Neural cell (in vitro differentiated cells): ENCODE measurements at regions not wholly inside any gene's neighbourhood (a gene's known extent, or its start where the extent isn't known, plus 50 kb on each side); places are given as distances from the start of the nearest gene placed in this dataset.

Experiments
- H2AFZ ChIP-seq: fragments of 200-600, 300-800 bp; sonication (generic), shearing (Covaris generic); 2 replicates; pipeline ENCODE4 v1.6.0; 2014; ENCODE audit warnings: low read depth, mild to moderate bottlenecking, antibody characterized with exemption, low read length, moderate library complexity
- H3F3A ChIP-seq: fragments of 200-600 bp; shearing (Covaris generic); 2 replicates; pipeline ENCODE4 v1.6.1; 2016; ENCODE audit warnings: mild to moderate bottlenecking, moderate library complexity, mixed read lengths, antibody characterized with exemption, low read length; ENCODE audit not compliant: insufficient read depth, poor library complexity, severe bottlenecking
- H3K27ac ChIP-seq: fragments of 200-600, 300-800 bp; sonication (generic), shearing (Covaris generic); 2 replicates; pipeline ENCODE4 v1.5.1; 2014; ENCODE audit warnings: mild to moderate bottlenecking, low read length, moderate library complexity
- H3K27me3 ChIP-seq: fragments of 300-800, 200-600 bp; sonication (generic), shearing (Covaris generic); 2 replicates; pipeline ENCODE4 v1.6.0; 2014; ENCODE audit warnings: mild to moderate bottlenecking, low read depth, low read length, moderate library complexity; ENCODE audit not compliant: insufficient read depth
- H3K36me3 ChIP-seq: fragments of 300-800, 200-600 bp; sonication (generic), shearing (Covaris generic); 2 replicates; pipeline ENCODE4 v1.5.1; 2014; ENCODE audit warnings: mild to moderate bottlenecking, antibody characterized with exemption, low read length, moderate library complexity; ENCODE audit not compliant: insufficient read depth
- H3K4me2 ChIP-seq: fragments of 300-800, 200-600 bp; sonication (generic), shearing (Covaris generic); 2 replicates; pipeline ENCODE4 v1.6.0; 2014; ENCODE audit warnings: mild to moderate bottlenecking, low read length
- H3K4me3 ChIP-seq: fragments of 300-800, 200-600 bp; sonication (generic), shearing (Covaris generic); 2 replicates; pipeline ENCODE4 v1.5.1; 2014; ENCODE audit warnings: mild to moderate bottlenecking, low read length, moderate library complexity
- H3K79me2 ChIP-seq: fragments of 200-600 bp; shearing (Covaris generic); replicated peaks from 2 replicates; pipeline ENCODE4 v1.6.0; 2014; ENCODE audit warnings: mild to moderate bottlenecking, low read length, moderate library complexity; ENCODE audit not compliant: insufficient read depth
- H3K9ac ChIP-seq: fragments of 300-800, 200-600 bp; sonication (generic), shearing (Covaris generic); 2 replicates; pipeline ENCODE4 v1.6.1; 2016; ENCODE audit warnings: mild to moderate bottlenecking, low read length, mixed read lengths
- H3K9me2 ChIP-seq: fragments of 200-600 bp; shearing (Covaris generic); 2 replicates; pipeline ENCODE4 v1.6.1; 2016; ENCODE audit warnings: mild to moderate bottlenecking, low read length, mixed read lengths; ENCODE audit not compliant: insufficient read depth
- H3K9me3 ChIP-seq: fragments of 200-600, 300-800 bp; sonication (generic), shearing (Covaris generic); 2 replicates; pipeline ENCODE4 v1.6.1; 2016; ENCODE audit warnings: mild to moderate bottlenecking, mixed run types, low read length, moderate library complexity, mixed read lengths
- H4K20me1 ChIP-seq: fragments of 200-600 bp; shearing (Covaris generic); 2 replicates; pipeline ENCODE4 v1.6.1; 2016; ENCODE audit warnings: mild to moderate bottlenecking, mixed run types; ENCODE audit not compliant: insufficient read depth
- EP300 ChIP-seq: fragments of 450-650 bp; conservative IDR thresholded peaks from 2 replicates; pipeline ENCODE4 v1.6.1; 2014; ENCODE audit warnings: antibody characterized with exemption, mild to moderate bottlenecking, moderate library complexity; ENCODE audit not compliant: poor library complexity, severe bottlenecking
- EZH2 ChIP-seq: fragments of 200-600, 300-800 bp; shearing (Covaris generic), sonication (generic); IDR thresholded peaks from 2 replicates; pipeline ENCODE4 v1.6.1; 2014; ENCODE audit warnings: antibody characterized with exemption, low read length, borderline replicate concordance, mild to moderate bottlenecking; ENCODE audit not compliant: insufficient read depth, poor library complexity, severe bottlenecking
- MXI1 ChIP-seq: fragments of 450-650 bp; conservative IDR thresholded peaks from 2 replicates; pipeline ENCODE4 v1.6.1; 2014; ENCODE audit warnings: antibody characterized with exemption, mild to moderate bottlenecking; ENCODE audit not compliant: poor library complexity, severe bottlenecking
- POLR2AphosphoS5 ChIP-seq: IDR thresholded peaks from 2 replicates; pipeline ENCODE4 v1.6.1; 2012
- RAD21 ChIP-seq: fragments of 450-650 bp; conservative IDR thresholded peaks from 2 replicates; pipeline ENCODE4 v1.6.1; 2014; ENCODE audit warnings: antibody characterized with exemption, mild to moderate bottlenecking, moderate library complexity
- SMC3 ChIP-seq: fragments of 450-650 bp; conservative IDR thresholded peaks from 2 replicates; pipeline ENCODE4 v1.6.1; 2014; ENCODE audit warnings: antibody characterized with exemption, mild to moderate bottlenecking, moderate library complexity; ENCODE audit not compliant: poor library complexity
- TAF1 ChIP-seq: IDR thresholded peaks from 2 replicates; pipeline ENCODE4 v1.6.1; 2012; ENCODE audit warnings: low read depth
- TF ChIP-seq, protein P1 (sequence below): IDR thresholded peaks from 2 replicates; pipeline ENCODE4 v1.6.1; 2012; ENCODE audit warnings: borderline replicate concordance
- TF ChIP-seq, protein P2 (sequence below): fragments of 450-650 bp; IDR thresholded peaks from 2 replicates; pipeline ENCODE4 v1.5.1; 2014; ENCODE audit warnings: antibody characterized with exemption, mild to moderate bottlenecking, moderate library complexity; ENCODE audit not compliant: poor library complexity, severe bottlenecking

DNA sequence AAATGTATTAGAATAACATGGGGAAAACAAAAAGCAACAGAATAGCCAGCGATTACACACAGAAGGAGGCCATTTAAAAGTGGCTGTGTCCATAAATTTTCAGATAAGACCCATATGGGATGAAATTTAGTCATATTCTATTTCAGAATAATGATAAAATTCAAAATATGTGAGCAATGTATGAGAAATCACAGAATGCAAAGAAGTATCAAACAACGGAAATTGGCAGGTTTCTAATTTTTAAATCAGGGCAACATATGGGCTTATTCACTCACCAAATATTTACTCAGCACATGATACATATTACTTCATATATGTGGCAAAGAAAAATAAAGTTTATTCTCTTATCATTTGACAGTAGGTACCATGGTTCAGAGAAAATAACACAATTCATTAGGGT, 208.5 kb downstream of the GRB14 start:
- H2AFZ ChIP-seq, result no peak overlapping the region
- no peak for TF ChIP-seq EP300
- TF ChIP-seq, protein P1, sequence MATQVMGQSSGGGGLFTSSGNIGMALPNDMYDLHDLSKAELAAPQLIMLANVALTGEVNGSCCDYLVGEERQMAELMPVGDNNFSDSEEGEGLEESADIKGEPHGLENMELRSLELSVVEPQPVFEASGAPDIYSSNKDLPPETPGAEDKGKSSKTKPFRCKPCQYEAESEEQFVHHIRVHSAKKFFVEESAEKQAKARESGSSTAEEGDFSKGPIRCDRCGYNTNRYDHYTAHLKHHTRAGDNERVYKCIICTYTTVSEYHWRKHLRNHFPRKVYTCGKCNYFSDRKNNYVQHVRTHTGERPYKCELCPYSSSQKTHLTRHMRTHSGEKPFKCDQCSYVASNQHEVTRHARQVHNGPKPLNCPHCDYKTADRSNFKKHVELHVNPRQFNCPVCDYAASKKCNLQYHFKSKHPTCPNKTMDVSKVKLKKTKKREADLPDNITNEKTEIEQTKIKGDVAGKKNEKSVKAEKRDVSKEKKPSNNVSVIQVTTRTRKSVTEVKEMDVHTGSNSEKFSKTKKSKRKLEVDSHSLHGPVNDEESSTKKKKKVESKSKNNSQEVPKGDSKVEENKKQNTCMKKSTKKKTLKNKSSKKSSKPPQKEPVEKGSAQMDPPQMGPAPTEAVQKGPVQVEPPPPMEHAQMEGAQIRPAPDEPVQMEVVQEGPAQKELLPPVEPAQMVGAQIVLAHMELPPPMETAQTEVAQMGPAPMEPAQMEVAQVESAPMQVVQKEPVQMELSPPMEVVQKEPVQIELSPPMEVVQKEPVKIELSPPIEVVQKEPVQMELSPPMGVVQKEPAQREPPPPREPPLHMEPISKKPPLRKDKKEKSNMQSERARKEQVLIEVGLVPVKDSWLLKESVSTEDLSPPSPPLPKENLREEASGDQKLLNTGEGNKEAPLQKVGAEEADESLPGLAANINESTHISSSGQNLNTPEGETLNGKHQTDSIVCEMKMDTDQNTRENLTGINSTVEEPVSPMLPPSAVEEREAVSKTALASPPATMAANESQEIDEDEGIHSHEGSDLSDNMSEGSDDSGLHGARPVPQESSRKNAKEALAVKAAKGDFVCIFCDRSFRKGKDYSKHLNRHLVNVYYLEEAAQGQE, result no peak
- no peak for TF ChIP-seq TAF1
- TF ChIP-seq, protein P2, sequence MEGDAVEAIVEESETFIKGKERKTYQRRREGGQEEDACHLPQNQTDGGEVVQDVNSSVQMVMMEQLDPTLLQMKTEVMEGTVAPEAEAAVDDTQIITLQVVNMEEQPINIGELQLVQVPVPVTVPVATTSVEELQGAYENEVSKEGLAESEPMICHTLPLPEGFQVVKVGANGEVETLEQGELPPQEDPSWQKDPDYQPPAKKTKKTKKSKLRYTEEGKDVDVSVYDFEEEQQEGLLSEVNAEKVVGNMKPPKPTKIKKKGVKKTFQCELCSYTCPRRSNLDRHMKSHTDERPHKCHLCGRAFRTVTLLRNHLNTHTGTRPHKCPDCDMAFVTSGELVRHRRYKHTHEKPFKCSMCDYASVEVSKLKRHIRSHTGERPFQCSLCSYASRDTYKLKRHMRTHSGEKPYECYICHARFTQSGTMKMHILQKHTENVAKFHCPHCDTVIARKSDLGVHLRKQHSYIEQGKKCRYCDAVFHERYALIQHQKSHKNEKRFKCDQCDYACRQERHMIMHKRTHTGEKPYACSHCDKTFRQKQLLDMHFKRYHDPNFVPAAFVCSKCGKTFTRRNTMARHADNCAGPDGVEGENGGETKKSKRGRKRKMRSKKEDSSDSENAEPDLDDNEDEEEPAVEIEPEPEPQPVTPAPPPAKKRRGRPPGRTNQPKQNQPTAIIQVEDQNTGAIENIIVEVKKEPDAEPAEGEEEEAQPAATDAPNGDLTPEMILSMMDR, result no peak
- no peak for TF ChIP-seq POLR2AphosphoS5
- TF ChIP-seq EZH2, result no peak
- TF ChIP-seq MXI1, result no peak
- no peak for TF ChIP-seq SMC3
- no peak for TF ChIP-seq RAD21
- no peaks in the 10 kb centered on the region for H3K9me3 ChIP-seq
- H4K20me1 ChIP-seq, result no peaks in the 10 kb centered on the region
- no peak overlapping the region for H3K4me2 ChIP-seq
- H3K27ac ChIP-seq, result no peak overlapping the region
- H3F3A ChIP-seq, result no peaks in the 10 kb centered on the region
- H3K9ac ChIP-seq, result no peak overlapping the region
- no peak overlapping the region for H3K4me3 ChIP-seq
- H3K36me3 ChIP-seq, result no peaks in the 10 kb centered on the region
- no peaks in the 10 kb centered on the region for H3K27me3 ChIP-seq
- H3K79me2 ChIP-seq, result no peaks in the 10 kb centered on the region
- H3K9me2 ChIP-seq, result no peaks in the 10 kb centered on the region

DNA sequence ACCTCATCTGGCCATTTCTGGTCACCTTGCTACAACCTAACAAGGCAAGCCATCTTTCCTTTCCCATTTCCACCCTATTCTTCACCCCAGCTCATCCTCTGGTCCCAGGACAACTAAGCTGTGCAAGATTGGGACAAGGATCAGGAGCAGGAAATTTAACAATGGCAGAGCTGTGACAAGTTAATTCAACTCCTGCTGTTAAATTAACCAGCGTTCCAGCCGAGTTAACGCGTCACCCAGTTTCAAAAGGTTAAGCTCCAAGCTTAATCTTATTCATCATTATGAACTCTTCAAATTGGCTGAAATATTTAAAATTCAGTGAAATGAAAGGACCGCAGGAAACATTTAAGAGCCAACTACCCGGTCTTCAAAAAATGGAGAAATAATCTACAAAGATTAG, 231.9 kb downstream of the GRB14 start:
- no peaks in the 10 kb centered on the region for H3K9me2 ChIP-seq
- H2AFZ ChIP-seq, result no peak overlapping the region
- TF ChIP-seq POLR2AphosphoS5 (no peak), MXI1 (no peak), TAF1 (no peak)
- H4K20me1 ChIP-seq, result no peaks in the 10 kb centered on the region
- no peaks in the 10 kb centered on the region for H3K79me2 ChIP-seq
- no peaks in the 10 kb centered on the region for H3K36me3 ChIP-seq
- no peak overlapping the region for H3K4me2 ChIP-seq
- H3F3A ChIP-seq, result no peaks in the 10 kb centered on the region
- H3K27me3 ChIP-seq, result no peaks in the 10 kb centered on the region
- no peak overlapping the region for H3K9ac ChIP-seq
- no peaks in the 10 kb centered on the region for H3K9me3 ChIP-seq
- H3K4me3 ChIP-seq, result no peak overlapping the region
- no peak overlapping the region for H3K27ac ChIP-seq

DNA sequence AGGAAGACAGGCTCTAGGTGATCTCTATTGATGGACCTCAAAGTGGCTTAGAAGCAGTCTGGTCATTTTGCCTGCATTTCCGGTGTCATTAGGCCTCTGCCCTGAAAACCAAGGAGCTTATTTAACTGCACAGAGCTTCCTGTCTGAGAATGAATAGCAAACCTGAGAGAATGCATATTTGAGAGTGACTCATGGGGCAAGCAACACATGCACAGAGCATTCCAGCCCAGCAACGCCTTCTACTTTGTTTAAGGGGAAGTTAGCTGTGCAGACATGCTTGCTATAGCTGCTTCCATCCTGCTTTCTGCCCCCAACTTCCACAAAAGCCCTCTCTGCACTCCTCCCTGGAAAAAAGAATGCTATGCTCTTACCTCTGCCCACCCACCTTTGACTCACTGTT, 232.8 kb downstream of the GRB14 start:
- H3K9me3 ChIP-seq, result no peaks in the 10 kb centered on the region
- H2AFZ ChIP-seq, result no peak overlapping the region
- no peaks in the 10 kb centered on the region for H4K20me1 ChIP-seq
- H3K36me3 ChIP-seq, result no peaks in the 10 kb centered on the region
- no peak overlapping the region for H3K4me2 ChIP-seq
- no peaks in the 10 kb centered on the region for H3K9me2 ChIP-seq
- no peaks in the 10 kb centered on the region for H3K79me2 ChIP-seq
- H3K27me3 ChIP-seq, result no peaks in the 10 kb centered on the region
- H3K9ac ChIP-seq, result no peak overlapping the region
- no peaks in the 10 kb centered on the region for H3F3A ChIP-seq
- no peak overlapping the region for H3K4me3 ChIP-seq
- TF ChIP-seq, protein P2, result no peak
- no peak for TF ChIP-seq TAF1
- no peak for TF ChIP-seq EP300
- no peak for TF ChIP-seq RAD21
- TF ChIP-seq EZH2, result no peak
- TF ChIP-seq POLR2AphosphoS5, result no peak
- no peak for TF ChIP-seq MXI1
- TF ChIP-seq, protein P1, result no peak
- no peak overlapping the region for H3K27ac ChIP-seq
